ENCODE measurements at regions not wholly inside any gene's neighbourhood (a gene's known extent, or its start where the extent isn't known, plus 50 kb on each side); places are given as distances from the start of the nearest gene placed in this dataset.

DNA sequence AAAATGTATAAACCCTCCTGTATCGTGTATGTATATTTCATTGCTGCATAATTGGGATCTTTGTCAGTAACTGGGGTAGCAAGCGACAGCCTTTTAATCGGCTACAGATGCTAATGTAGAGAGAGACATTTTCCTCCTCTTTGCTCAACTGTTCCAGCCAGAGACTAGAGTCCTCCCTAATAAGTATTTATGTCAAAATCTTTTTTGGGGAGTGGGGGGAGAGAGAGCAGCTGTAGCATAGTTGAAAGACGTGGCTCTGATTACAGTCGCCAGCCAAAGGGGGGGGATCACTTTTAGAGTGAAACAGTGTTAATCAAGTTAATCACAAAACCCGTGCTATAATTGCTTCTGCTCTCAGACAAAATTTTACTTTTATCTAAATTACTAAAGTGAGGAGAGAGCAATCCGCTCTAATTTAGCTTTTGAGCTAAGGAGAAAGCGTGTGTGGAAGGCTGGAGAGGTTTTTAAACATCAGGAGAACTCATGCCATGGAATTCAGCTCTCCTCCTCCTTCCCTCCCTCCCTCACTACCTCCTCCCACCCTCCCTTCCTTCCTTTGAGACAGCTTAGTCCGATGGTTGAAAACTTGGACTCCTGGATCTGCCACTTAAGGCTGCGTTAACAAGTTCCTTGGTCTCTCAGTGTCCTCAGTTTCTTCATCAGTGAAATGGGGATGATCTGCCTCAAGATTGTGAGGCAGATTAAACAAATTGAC is 87.3 kb upstream of the ZNF618 start:
- DNase-seq = no peak

DNA sequence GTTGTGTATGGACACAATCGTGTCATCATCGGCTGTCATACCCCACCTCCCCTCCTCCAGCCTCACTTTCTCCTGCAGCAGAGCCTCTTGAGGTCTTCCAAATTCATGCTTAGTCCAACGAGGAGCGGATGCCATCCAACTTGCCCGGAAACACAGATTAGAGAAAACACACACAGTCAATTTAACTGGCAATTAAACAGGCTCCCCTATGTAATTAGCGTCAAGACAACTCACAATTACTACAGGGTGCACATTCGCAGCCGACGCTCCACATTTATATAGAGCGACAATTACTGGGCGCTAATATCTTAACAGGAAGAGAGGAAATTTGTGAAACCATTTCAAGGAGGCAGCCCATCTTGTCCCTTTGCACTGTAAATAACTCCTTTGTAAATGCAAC is 86.0 kb upstream of the ZNF618 start:
- DNase-seq = no peak

DNA sequence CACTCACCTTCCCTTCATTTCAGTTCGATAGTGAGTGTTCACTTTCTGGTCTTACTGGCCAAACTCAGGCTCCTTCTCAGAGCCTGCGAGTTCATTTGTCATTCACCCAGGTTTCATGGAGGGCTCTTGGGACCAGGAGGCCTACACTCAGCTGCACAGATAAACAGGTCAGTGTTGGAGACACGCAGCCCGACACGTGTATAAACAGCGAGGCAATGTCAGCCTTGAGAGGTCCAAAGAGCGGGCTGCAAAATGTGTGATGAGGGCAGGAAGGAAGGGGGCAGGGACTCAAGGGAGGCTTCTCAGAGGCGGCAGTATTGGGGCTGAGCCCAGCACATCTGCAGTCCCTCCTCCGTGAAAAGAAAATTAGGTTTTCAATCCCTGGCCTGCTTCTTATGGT is 82.6 kb upstream of the ZNF618 start:
- no peak for DNase-seq

DNA sequence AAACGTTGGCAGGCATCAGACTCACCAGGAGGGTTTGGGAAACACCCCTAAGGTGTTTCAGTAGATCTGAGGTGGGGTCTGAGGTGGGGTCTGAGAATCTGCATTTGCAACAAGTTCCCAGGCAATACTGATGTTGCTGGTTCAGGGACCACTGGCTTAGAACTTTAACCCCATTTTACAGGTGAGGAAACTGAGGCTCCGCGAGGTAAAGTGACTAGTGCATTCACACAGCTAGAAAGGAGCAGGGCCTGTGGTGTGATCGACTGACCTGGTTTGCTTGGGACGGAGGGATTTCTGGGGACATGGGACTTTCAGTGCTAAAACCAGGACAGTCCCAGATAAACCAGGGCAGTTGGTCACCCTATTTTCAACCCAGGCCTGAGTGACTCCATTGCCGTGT is 81.4 kb upstream of the ZNF618 start:
- no peak for DNase-seq

DNA sequence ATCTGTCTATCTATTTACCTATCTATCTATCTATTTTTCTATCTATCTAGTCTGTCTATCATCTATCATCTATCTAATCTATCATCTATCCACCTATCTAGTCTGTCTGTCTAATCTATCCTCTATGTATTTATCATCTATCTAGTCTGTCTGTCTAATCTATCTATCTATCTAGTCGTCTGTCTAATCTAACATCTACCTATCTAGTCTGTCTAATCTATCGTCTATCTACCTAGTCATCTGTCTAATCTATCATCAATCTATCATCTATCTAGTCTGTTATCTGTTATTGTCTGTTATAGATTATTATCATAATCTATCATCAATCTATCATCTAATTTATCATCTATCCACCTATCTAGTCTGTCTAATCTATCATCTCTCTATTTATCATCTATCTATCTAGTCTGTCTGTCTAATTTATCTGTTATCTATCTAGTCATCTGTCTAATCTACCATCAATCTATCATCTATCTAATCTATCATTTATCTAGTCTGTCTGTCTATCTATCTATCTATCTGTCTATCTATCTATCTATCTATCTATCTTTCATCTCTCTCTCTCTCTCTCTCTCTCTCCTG is 80.2 kb upstream of the ZNF618 start:
- DNase-seq = no peak

DNA sequence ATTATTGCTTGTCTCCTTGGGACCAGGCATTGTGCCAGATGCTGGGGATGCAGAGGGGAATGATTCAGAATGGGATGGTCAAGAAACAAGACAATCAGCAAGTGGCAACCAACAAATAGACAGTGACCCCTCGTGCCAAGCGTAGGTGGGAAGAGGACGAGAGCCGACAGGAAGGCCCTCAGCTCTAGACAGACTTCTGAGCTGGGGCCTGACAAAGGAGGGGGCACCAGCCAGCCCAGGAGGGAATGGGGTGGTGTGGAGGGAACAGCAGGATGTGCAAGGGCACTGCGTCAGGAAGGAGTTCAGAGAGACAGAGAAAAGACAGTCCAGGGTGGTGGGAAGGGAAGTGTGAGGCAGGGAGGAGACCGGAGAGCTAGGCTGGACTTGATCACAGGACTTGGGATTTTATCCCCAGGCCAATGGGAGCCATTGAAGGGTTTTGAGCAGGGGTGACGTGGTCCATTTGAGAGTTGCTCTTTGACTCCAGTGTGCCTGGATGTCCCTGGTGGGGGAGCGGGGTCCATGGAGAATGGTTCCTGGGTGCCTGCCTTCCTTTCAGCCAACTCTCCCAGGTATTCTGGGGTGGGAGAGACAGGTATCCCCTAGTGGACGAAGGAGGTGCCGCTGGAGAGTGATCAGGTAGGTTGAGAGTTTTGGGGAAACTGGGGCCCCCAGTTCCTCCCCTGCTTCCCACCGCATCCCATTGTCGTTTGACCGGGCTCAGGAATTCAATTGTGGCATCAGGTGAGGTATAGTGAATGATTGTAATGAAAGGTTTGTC is 79.3 kb upstream of the ZNF618 start:
- no peak for DNase-seq

DNA sequence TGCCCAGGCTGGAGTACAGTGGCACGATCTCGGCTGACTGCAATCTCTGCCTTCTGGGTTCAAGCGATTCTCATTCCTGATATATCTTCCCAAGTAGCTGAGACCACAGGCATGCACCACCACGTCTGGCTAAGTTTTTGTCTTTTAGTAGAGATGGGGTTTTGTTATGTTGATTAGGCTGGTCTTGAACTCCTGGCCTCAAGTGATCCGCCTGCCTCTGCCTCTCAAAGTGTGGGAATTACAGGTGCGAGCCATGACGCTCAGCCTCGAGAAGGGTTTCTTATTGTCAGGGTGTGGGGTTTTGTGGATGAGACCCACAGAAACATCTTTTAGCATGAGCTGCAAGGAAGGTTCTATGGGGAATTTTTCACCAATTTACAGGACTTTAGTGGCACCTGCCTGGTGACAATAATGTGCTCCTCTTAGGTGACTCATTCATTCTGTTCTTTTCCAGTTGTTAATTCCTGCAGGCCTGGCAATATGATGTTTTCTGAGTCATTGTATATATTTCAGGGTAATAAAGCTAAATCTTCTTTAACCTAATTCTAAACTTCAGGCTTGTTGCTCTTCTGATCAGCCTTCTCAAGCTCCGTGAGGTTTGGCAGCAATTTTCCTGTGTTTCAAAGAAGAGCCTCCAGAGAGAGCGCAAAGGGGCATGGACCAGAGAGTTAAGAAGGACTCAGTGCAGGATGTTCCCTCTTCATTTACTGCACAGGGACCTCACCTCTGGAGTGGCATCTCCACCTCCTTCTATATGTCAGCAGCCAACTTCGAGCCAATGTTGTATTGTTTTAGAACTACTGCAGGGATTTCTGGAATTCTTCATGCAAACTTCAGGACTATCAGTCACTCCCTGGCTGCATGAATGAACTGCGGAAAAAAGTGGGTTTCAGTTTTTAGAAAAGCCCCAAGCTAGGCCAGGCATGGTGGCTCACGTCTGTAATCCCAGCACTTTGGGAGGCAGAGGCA is 77.8 kb upstream of the ZNF618 start:
- no peak for DNase-seq

DNA sequence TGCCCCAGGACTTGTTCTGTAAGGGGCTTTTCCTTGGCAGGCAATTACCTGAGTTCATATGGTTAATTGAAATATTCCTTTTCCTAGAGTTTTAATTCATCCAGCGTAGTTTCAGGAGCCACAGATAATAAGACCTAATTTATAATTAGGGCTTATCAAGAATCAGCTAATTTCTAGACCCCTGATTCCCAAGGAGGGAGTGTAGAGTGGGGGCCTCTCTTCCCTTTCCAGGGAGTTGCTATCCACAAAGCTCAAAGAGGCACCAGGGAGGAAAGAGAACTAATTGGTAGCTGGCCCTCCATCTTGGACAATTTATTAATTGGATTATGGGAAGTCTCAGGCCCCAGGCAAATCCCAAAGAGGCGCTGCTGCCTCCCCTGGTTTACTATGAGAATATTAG is 75.8 kb upstream of the ZNF618 start:
- no peak for DNase-seq

DNA sequence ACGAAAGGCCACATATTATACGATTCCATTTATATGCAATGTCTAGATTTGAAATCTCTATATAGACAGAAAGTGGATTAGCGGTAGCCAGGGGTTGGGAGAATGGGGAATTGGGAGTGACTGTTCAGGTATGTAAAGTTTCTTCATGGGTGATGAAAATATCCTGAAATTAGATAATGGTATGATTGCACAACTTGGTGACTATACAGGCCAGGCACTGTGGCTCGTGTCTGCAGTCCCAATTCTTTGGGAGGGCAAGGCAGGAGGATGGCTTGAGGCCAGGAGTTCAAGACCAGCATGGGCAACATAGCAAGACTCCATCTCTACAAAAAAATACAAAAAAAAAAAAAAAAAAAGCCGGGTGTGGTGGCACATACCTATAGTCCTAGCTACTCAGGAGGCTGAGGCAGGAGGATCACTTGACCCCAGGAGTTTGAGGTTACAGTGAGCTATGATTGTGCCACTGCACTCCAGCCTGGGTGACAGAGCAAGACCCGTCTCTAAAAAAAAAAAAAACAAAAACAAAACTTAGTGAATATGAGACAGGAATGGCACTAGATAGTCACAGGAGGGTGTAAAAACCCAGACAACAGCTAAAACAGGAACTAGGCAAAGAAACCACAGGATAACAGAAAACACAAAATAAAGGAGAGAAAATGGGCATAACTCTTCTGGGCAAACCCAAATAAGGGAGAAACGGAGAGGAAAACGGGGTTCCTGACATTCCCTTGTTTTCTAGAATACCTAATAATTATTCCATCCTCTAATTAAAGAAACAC is 72.1 kb upstream of the ZNF618 start:
- no peak for DNase-seq

DNA sequence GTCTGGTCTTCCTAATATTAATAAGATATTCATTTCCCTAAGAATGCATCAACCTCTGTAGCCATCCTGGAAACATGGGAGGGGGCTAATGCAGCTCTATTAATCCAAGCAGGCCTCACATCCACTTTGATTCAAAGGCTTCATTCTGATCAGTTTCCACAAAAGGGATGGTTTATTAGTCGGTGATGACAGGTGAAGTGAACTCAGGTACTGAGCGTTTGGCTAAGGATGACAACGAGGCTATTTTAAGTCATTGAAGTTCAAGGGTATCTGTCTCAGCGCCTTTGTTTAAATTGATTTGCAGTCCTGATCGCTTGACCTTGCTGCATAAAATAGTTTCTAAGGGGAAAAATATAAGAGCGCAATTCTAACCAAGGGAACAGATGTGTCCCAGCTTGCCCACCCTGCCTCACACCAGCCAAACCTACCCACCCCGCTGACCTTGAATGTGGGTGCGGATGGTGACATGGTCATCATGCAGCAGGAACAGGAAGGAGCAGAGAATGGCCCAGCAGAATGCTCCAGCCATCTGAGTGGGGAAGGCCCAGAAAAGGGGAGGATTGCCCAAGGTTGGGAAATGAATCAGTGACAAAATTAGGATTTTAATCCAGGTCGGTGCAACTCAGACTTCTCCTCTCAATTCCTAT is 70.5 kb upstream of the ZNF618 start:
- no peak for DNase-seq

DNA sequence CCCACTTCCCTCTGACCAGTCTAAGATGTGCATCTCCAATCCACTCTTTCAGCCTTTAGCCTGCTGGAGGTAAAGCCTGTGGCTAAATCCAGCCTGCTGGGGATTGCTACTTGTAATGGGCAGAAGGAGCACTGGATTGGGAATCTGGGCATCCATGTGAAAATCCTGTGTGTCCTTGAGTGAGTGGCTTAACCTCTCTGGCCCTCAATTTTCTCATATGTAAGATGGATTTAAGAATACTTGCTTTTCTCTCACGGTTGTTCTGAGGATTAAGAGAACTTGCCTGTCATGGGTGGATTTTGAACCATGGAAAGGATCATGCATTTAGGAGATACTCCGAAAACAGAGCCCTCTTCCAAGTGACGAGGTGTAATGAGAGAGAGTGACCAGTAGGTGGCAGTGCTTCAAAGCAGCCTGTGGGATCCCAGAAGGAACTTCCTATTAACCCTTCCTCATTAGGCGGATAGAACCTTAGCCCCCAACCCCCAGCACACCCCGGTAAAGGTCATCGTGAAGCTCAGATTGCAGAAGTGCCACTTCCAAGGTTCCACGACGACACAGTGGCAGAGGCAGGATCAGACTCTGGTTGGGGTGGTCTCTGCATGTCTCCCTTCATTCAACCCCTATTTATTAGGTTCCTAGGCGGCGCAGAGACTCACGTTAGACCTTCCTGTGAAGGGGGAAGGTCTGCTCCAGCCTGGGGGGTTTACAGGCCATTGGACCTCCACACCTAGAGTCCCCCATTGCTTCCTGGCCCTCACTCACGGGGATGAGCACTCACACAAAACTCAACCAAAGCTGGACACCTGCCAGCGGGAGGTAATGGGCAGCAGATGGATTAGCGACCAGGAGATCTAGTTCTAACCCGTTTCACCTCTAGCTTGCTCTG is 68.7 kb upstream of the ZNF618 start:
- peak; percentile 30 for DNase-seq

DNA sequence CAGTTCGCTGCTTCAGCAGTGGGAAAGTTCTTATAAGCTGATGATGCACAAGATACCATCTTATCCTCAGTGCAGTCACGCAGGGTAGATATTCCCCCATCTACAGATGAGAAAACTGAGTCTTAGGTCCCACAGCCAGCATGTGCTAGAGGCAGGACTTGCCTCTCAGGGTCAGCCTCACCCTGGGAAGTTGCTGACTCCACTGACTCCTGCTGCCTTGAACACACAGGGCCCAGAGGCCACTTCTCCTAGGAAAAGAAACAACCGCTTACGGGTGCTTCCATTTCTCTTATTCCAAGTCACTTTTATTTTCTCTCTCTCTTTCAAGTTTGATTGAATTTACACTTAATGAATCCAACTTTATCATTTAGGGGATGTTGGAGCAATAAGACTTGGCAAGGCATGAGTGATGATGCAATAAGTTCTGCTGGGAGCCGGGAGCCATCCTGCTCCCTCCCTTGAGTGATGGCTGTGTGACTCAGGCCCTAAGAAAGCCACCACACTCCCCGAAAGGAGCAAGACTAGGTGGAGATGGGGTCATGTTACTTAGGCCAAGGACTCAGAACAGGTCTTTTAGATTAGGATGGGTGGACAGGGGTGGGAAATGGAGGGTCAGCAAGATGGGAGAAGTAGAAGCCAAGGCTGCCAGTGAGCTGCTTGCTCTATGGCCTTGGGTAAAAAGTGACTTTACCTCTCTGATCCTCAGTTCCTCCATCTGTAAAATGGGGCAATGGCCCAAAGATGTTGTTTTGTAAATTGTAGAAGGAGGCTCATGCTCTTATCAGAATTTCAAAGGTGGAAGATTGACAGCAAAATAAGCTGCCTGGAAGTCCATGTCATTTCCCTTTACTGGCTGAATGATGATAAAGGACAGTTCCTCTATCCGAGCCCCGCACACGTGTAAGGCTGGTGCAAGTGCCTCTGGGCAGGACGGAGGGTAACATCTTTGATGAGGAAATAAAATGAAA is 67.4 kb upstream of the ZNF618 start:
- no peak for DNase-seq

DNA sequence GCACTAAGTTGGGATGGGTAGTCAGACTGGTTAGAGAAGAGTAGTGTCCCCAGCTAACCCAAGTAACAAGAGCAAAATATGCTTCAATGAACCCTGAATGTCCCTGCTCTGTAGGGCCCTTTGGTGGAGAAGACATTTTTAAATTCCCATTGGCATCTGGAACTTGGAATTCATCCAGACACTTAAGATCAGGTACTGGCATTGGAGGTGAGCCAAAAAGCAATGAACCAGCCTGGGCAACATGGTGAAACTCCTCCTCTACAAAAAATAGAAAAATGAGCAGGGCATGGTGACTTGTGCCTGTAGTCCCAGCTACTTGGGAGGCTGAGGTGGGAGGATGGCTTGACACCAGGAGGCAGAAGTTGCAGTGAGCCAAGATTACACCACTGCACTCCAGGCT is 58.9 kb upstream of the ZNF618 start:
- DNase-seq = no peak

DNA sequence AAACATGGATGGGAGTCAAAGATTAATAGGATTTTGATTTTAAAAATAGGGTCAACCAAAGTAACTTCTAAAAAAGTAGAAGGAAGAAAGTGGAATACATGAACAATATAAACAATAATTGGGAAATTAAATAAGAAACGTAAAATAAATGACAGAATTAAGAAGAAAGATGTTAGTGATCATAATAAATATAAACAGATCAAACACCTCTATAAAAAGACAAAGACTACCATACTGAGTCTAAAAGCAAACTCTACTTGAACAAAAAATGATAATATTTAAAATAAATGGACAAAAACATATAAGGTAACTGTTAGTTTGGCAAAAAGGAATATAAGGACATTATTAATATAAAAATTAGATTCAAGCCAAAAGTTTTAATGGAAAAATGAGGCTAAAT is 57.7 kb upstream of the ZNF618 start:
- DNase-seq = no peak

DNA sequence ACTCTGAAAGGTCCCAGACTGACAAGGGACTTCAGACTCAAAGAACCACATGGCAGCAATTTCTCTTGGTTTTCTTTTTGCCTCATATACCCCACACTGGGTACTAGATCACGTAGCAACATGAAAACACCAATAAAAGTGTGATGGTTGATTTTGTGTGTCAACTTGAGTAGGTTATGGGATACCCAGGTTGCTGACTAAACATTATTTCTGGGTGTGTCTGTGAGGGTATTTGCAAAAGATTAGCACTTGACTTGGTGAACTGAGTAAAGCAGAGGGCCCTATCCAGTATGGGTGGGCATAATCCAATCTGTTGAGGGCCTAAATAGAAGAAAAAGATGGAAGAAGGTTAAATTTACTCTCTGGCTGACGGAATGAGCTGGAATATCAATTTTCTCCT is 53.8 kb upstream of the ZNF618 start:
- DNase-seq = no peak

DNA sequence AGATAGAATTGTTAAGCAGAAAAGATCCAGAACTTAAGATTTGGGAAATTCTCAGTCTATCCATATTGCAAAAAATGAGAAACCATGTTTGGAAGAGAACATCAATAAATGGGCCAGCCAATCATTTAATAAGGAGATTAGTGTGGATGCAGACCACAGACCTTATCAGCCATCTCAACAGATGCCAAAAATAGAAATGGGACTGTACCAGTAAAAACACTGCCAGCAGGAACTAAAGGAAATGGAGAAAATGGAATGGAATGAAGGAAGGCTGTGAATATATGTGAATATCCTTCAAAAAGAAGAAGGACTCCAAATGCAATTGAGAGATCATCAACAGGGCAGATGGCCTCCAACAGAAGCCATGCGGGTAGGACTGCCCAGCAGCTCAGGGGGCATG is 52.7 kb upstream of the ZNF618 start:
- DNase-seq = no peak
